ENCODE measurements at regions not wholly inside any gene's neighbourhood (a gene's known extent, or its start where the extent isn't known, plus 50 kb on each side); places are given as distances from the start of the nearest gene placed in this dataset.

GRCh38 chrX:49753691-49754090, 57.9 kb upstream of the PAGE1 start:
- TF ChIP-seq, protein P1, sequence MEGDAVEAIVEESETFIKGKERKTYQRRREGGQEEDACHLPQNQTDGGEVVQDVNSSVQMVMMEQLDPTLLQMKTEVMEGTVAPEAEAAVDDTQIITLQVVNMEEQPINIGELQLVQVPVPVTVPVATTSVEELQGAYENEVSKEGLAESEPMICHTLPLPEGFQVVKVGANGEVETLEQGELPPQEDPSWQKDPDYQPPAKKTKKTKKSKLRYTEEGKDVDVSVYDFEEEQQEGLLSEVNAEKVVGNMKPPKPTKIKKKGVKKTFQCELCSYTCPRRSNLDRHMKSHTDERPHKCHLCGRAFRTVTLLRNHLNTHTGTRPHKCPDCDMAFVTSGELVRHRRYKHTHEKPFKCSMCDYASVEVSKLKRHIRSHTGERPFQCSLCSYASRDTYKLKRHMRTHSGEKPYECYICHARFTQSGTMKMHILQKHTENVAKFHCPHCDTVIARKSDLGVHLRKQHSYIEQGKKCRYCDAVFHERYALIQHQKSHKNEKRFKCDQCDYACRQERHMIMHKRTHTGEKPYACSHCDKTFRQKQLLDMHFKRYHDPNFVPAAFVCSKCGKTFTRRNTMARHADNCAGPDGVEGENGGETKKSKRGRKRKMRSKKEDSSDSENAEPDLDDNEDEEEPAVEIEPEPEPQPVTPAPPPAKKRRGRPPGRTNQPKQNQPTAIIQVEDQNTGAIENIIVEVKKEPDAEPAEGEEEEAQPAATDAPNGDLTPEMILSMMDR (conservative IDR thresholded peaks at IDR 0.05; ENCODE audit: low read depth, low read length) = no peak
- TF ChIP-seq EZH2 (IDR thresholded peaks at IDR 0.05; ENCODE audit: borderline replicate concordance, low read depth, low read length, poor library complexity, severe bottlenecking) = no peak
